Progenitor cell of endocrine pancreas (in vitro differentiated cells): ENCODE measurements at regions not wholly inside any gene's neighbourhood (a gene's known extent, or its start where the extent isn't known, plus 50 kb on each side); places are given as distances from the start of the nearest gene placed in this dataset.

Source experiments
- DNase-seq: peaks from one replicate; pipeline ENCODE4 v3.0.0; 2021; ENCODE audit warnings: low spot score; ENCODE audit not compliant: unreplicated experiment
- H3K27ac Mint-ChIP-seq: 2 replicates; pipeline ENCODE4 v1.8.0; 2021; ENCODE audit warnings: mild to moderate bottlenecking, moderate library complexity, mixed read lengths
- H3K27me3 Mint-ChIP-seq: 2 replicates; pipeline ENCODE4 v1.8.0; 2021; ENCODE audit warnings: mixed read lengths
- H3K36me3 Mint-ChIP-seq: 2 replicates; pipeline ENCODE4 v1.8.0; 2022; ENCODE audit warnings: mixed read lengths; ENCODE audit not compliant: insufficient read depth
- H3K4me1 Mint-ChIP-seq: 2 replicates; pipeline ENCODE4 v1.8.0; 2021; ENCODE audit warnings: low read depth, mixed read lengths
- H3K4me3 Mint-ChIP-seq: 2 replicates; pipeline ENCODE4 v1.8.0; 2021; ENCODE audit warnings: low read depth, mild to moderate bottlenecking, moderate library complexity, mixed read lengths
- H3K9me3 Mint-ChIP-seq: 2 replicates; pipeline ENCODE4 v1.8.0; 2021; ENCODE audit warnings: low read depth, mixed read lengths
- TF ChIP-seq, protein P1 (sequence below): fragments of 200-600 bp; sonication (generic); IDR thresholded peaks from one replicate; pipeline ENCODE4 v1.5.0; 2021; ENCODE audit warnings: antibody characterized with exemption, mild to moderate bottlenecking; ENCODE audit not compliant: unreplicated experiment

DNA sequence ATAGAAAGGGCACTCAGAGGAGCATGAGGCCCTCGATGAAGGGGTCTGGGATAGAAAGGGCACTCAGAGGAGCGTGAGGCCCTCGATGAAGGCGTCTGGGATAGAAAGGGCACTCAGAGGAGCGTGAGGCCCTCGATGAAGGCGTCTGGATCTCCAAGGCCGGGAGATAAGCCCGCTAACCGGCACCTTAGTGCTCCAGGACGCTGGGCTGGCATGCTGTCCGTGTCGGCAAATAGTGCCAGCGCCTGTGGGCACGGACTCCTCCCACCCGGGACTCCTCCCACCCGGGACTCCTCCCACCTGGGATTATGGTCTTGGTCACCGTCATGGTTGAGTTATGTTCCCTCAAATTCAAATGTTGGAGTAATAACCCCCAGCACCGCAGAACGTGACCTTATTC lies 725.3 kb downstream of the BRD1 start:
- H3K36me3 Mint-ChIP-seq, result no peaks in the 10 kb centered on the region
- peaks cover 15% of the 10 kb centered on the region for H3K27me3 Mint-ChIP-seq
- H3K4me1 Mint-ChIP-seq, result no peaks in the 10 kb centered on the region
- no peak overlapping the region for H3K4me3 Mint-ChIP-seq
- no peak for DNase-seq
- TF ChIP-seq, protein P1, sequence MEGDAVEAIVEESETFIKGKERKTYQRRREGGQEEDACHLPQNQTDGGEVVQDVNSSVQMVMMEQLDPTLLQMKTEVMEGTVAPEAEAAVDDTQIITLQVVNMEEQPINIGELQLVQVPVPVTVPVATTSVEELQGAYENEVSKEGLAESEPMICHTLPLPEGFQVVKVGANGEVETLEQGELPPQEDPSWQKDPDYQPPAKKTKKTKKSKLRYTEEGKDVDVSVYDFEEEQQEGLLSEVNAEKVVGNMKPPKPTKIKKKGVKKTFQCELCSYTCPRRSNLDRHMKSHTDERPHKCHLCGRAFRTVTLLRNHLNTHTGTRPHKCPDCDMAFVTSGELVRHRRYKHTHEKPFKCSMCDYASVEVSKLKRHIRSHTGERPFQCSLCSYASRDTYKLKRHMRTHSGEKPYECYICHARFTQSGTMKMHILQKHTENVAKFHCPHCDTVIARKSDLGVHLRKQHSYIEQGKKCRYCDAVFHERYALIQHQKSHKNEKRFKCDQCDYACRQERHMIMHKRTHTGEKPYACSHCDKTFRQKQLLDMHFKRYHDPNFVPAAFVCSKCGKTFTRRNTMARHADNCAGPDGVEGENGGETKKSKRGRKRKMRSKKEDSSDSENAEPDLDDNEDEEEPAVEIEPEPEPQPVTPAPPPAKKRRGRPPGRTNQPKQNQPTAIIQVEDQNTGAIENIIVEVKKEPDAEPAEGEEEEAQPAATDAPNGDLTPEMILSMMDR, result no peak
- no peaks in the 10 kb centered on the region for H3K9me3 Mint-ChIP-seq
- no peak overlapping the region for H3K27ac Mint-ChIP-seq

DNA sequence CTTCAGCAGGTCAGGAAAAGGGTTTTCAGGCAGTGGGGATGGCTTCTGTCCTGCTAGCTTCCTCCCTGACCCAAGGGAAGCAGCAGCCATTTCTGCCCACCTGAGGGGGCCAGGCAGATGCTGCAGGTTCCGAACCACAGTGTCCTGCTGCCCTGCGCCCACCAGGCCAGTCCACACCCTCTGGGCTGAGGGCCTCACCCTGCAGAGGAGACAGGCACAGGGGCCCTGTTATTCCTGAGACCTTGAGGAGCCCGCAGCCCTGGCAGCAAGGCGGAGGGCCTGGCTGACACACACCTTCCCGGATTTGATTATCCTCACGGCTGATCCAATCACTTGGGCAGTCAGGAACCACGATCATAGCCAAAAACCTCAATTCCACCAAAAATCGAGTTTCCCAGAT lies 725.8 kb downstream of the BRD1 start:
- Mint-ChIP-seq H3K4me3 (no peak overlapping the region), H3K4me1 (no peaks in the 10 kb centered on the region), H3K9me3 (no peaks in the 10 kb centered on the region), H3K27ac (no peak overlapping the region), H3K36me3 (no peaks in the 10 kb centered on the region), H3K27me3 (peaks cover 15% of the 10 kb centered on the region)
- TF ChIP-seq, protein P1, result no peak
- DNase-seq, result no peak

DNA sequence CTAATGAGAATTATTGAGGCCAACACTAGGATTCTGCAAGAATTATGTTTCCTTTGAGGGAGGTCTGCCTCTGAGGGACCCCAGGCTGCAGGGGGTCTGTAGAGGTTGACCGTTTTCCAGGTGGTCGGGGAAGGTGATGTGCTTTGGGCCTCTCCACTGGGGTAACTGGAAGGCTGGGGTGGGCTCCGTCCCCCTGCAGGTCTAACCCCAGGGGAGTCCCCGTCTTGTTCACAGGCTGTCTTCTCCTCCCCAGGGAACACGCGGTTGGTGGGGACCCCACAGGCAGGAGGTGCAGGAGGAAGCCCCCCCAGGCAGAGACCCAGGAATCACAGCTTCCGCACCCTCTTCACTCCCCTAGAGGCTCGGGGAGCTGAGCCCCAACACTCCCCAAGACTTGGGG lies 726.4 kb downstream of the BRD1 start:
- Mint-ChIP-seq H3K4me3 (no peak overlapping the region), H3K27me3 (peaks cover 15% of the 10 kb centered on the region), H3K27ac (no peak overlapping the region), H3K9me3 (no peaks in the 10 kb centered on the region), H3K36me3 (no peaks in the 10 kb centered on the region), H3K4me1 (no peaks in the 10 kb centered on the region)
- DNase-seq, result no peak
- TF ChIP-seq, protein P1, result no peak

DNA sequence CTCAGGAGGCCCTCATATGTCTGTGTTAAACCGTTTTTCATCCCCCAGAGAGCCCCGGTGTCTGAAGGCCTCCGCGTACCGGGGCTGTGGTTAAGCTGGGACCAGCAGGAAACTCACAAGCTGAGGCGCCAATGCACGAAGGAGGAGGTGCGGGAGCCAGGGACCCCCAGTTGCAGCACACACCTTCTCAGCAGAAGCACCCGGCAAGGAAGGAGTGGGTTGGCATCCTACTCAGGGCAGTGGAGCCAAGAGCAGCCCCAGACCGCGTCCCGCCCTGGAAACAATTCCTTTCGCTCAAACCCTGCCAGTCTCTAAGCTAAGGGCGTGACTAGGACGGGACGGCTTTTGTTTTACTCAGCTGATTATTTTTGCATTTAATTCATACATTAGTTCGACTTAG lies 726.9 kb downstream of the BRD1 start:
- no peak for DNase-seq
- Mint-ChIP-seq H3K4me3 (no peak overlapping the region), H3K4me1 (no peaks in the 10 kb centered on the region), H3K27me3 (peaks cover 15% of the 10 kb centered on the region), H3K27ac (no peak overlapping the region), H3K36me3 (no peaks in the 10 kb centered on the region), H3K9me3 (no peaks in the 10 kb centered on the region)
- TF ChIP-seq, protein P1, result no peak

DNA sequence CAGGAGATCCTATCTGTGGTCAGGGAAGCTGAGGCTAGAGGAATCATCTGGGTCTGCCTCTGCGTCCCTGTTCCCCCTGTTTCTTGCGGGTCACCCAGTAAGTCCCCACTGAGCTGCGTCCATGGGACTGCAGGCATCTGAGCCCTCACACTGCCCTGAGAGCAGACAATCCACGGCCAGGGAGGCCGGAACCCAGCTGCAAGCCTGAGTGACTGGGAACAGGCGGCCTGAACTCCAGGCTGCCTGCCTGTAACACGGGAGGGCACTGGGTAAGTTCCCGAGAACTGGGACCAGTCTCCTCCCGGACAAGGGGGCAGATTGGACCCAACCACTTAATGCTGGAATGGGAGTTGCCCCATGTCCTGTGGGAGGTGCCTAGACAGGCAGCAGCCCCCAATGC lies 727.4 kb downstream of the BRD1 start:
- H3K4me3 Mint-ChIP-seq, result no peak overlapping the region
- H3K36me3 Mint-ChIP-seq, result no peaks in the 10 kb centered on the region
- H3K4me1 Mint-ChIP-seq, result no peaks in the 10 kb centered on the region
- peaks cover 15% of the 10 kb centered on the region for H3K27me3 Mint-ChIP-seq
- DNase-seq, result no peak
- no peaks in the 10 kb centered on the region for H3K9me3 Mint-ChIP-seq
- no peak overlapping the region for H3K27ac Mint-ChIP-seq
- TF ChIP-seq, protein P1, result no peak
